A549 (cell line): ENCODE measurements at regions not wholly inside any gene's neighbourhood (a gene's known extent, or its start where the extent isn't known, plus 50 kb on each side); places are given as distances from the start of the nearest gene placed in this dataset.

Experiments used
- CEBPB ChIP-seq, 2 experiments: fragments of >200 bp in 1 of 2; sonication (Bioruptor Twin) in 1 of 2; formaldehyde crosslinking in 1 of 2; IDR thresholded peaks; 2 replicates each; pipeline ENCODE4 v1.6.1; 2012 to 2016
- CHD4 ChIP-seq: fragments of 200-600 bp; sonication (generic); IDR thresholded peaks from 2 replicates; pipeline ENCODE4 v1.6.1; 2016; ENCODE audit warnings: antibody characterized with exemption, mild to moderate bottlenecking, borderline replicate concordance
- CTCF ChIP-seq: fragments of >200 bp; sonication (Bioruptor Twin); formaldehyde crosslinking; IDR thresholded peaks from 3 replicates; pipeline ENCODE4 v1.5.1; 2016
- JUN ChIP-seq, 2 experiments: fragments of >200 bp; sonication (Bioruptor Twin); formaldehyde crosslinking; IDR thresholded peaks; 2 replicates in 1 of 2; 3 replicates in 1 of 2; pipeline ENCODE4 v1.6.1; 2016 to 2017
- MAX ChIP-seq: IDR thresholded peaks from 2 replicates; pipeline ENCODE4 v1.6.1; 2012
- NR3C1 ChIP-seq: fragments of >200 bp; sonication (Bioruptor Twin); formaldehyde crosslinking; IDR thresholded peaks from 3 replicates; pipeline ENCODE4 v1.6.1; 2017
- PHF8 ChIP-seq: fragments of 200-600 bp; sonication (generic); IDR thresholded peaks from 2 replicates; pipeline ENCODE4 v1.6.1; 2016; ENCODE audit warnings: low read depth, mild to moderate bottlenecking, antibody characterized with exemption, moderate library complexity, borderline replicate concordance
- POLR2A ChIP-seq: IDR thresholded peaks from 2 replicates; pipeline ENCODE4 v1.6.1; 2012; ENCODE audit warnings: mild to moderate bottlenecking, low read length
- RAD21 ChIP-seq, 2 experiments: fragments of >200 bp in 1 of 2; sonication (Bioruptor Twin) in 1 of 2; formaldehyde crosslinking in 1 of 2; IDR thresholded peaks in 1 of 2; conservative IDR thresholded peaks in 1 of 2; 2 replicates in 1 of 2; 3 replicates in 1 of 2; pipeline ENCODE4 v1.6.1; 2012 to 2018; ENCODE audit warnings: inconsistent platforms in 1 of 2
- RARB ChIP-seq: fragments of 250-450 bp; sonication (Bioruptor Pico); IDR thresholded peaks from 2 replicates; pipeline ENCODE4 v1.8.0; 2021; ENCODE audit warnings: mild to moderate bottlenecking, moderate library complexity
- RFX5 ChIP-seq: fragments of 450-650 bp; IDR thresholded peaks from 2 replicates; pipeline ENCODE4 v1.7.1; 2014; ENCODE audit warnings: antibody characterized with exemption, mild to moderate bottlenecking, moderate library complexity
- SREBF2 ChIP-seq: fragments of 450-650 bp; IDR thresholded peaks from 2 replicates; pipeline ENCODE4 v1.6.1; 2014; ENCODE audit warnings: mild to moderate bottlenecking, moderate library complexity
- ZNF302 ChIP-seq: fragments of 250-450 bp; sonication (Bioruptor Pico); IDR thresholded peaks from 2 replicates; pipeline ENCODE4 v1.9.0; 2021; ENCODE audit warnings: inconsistent platforms, mild to moderate bottlenecking, moderate library complexity

GRCh38 chr16:64773638-64774037 lies 348.2 kb downstream of the CDH11 start:
- TF ChIP-seq PHF8 (no peak), RARB (CRISPR knock-in tag) (no peak), POLR2A (no peak), NR3C1 (no peak), RFX5 (no peak), CEBPB (IDR thresholded peaks at IDR 0.05) (no peak), RAD21 (conservative IDR thresholded peaks at IDR 0.05 in 1 of 2, IDR thresholded peaks at IDR 0.05 in 1 of 2) (no peak), CTCF (no peak), JUN (IDR thresholded peaks at IDR 0.05) (no peak), SREBF2 (no peak), MAX (no peak), ZNF302 (CRISPR knock-in tag) (no peak), CHD4 (no peak)
